H9 (cell line): ENCODE measurements at regions not wholly inside any gene's neighbourhood (a gene's known extent, or its start where the extent isn't known, plus 50 kb on each side); places are given as distances from the start of the nearest gene placed in this dataset.

Experiments
- DNase-seq: peaks from one replicate; pipeline ENCODE4 v3.0.0-alpha.2; 2017
- H2AFZ ChIP-seq: one replicate; pipeline ENCODE4 v1.6.1; 2013; ENCODE audit warnings: mild to moderate bottlenecking, low read length, control low read depth, moderate library complexity
- H2AK5ac ChIP-seq: 2 replicates; pipeline ENCODE4 v1.6.1; 2013; ENCODE audit warnings: low read length, control low read depth, mixed read lengths; ENCODE audit not compliant: insufficient read length
- H2BK120ac ChIP-seq: one replicate; pipeline ENCODE4 v1.6.1; 2013; ENCODE audit warnings: low read depth, mild to moderate bottlenecking, low read length, control low read depth, inconsistent platforms; ENCODE audit not compliant: poor library complexity, severe bottlenecking
- H2BK12ac ChIP-seq: 2 replicates; pipeline ENCODE4 v1.6.1; 2013; ENCODE audit warnings: low read length, control low read depth, mixed read lengths, low read depth; ENCODE audit not compliant: insufficient read length
- H2BK15ac ChIP-seq: 2 replicates; pipeline ENCODE4 v1.6.1; 2013; ENCODE audit warnings: low read depth, low read length, control low read depth
- H2BK20ac ChIP-seq: one replicate; pipeline ENCODE4 v1.6.1; 2013; ENCODE audit warnings: low read depth, mild to moderate bottlenecking, low read length, control low read depth, inconsistent platforms; ENCODE audit not compliant: poor library complexity, severe bottlenecking
- H2BK5ac ChIP-seq: 2 replicates; pipeline ENCODE4 v1.6.1; 2013; ENCODE audit warnings: low read length, control low read depth, mixed read lengths; ENCODE audit not compliant: insufficient read length
- H3K14ac ChIP-seq: 2 replicates; pipeline ENCODE4 v1.6.1; 2013; ENCODE audit warnings: low read length, control low read depth; ENCODE audit not compliant: insufficient read depth
- H3K18ac ChIP-seq: 2 replicates; pipeline ENCODE4 v1.6.1; 2013; ENCODE audit warnings: low read depth, mild to moderate bottlenecking, mixed read lengths, low read length, control low read depth; ENCODE audit not compliant: insufficient read length
- H3K23ac ChIP-seq: 2 replicates; pipeline ENCODE4 v1.6.1; 2013; ENCODE audit warnings: low read length, control low read depth, mixed read lengths, low read depth; ENCODE audit not compliant: insufficient read length
- H3K23me2 ChIP-seq: 2 replicates; pipeline ENCODE4 v1.6.1; 2013; ENCODE audit warnings: low read depth, mild to moderate bottlenecking, mixed read lengths, low read length, control low read depth; ENCODE audit not compliant: insufficient read length, poor library complexity, severe bottlenecking
- H3K27ac ChIP-seq: 2 replicates; pipeline ENCODE4 v1.5.1; 2013; ENCODE audit warnings: low read length, control low read depth, mixed read lengths, low read depth; ENCODE audit not compliant: insufficient read length
- H3K27me3 ChIP-seq: 2 replicates; pipeline ENCODE4 v1.6.1; 2013; ENCODE audit warnings: low read length, control low read depth, inconsistent platforms; ENCODE audit not compliant: insufficient read depth
- H3K4ac ChIP-seq: 2 replicates; pipeline ENCODE4 v1.6.1; 2013; ENCODE audit warnings: low read depth, mild to moderate bottlenecking, control low read depth, inconsistent platforms, low read length, moderate library complexity
- H3K4me1 ChIP-seq: 2 replicates; pipeline ENCODE4 v1.6.1; 2013; ENCODE audit warnings: low read length, control low read depth, inconsistent platforms; ENCODE audit not compliant: insufficient read depth
- H3K4me2 ChIP-seq: 2 replicates; pipeline ENCODE4 v1.6.1; 2013; ENCODE audit warnings: low read length, control low read depth, mixed read lengths; ENCODE audit not compliant: insufficient read length, insufficient read depth
- H3K56ac ChIP-seq: 2 replicates; pipeline ENCODE4 v1.6.1; 2013; ENCODE audit warnings: low read depth, mild to moderate bottlenecking, mixed read lengths, low read length, control low read depth; ENCODE audit not compliant: insufficient read length
- H3K79me1 ChIP-seq: 2 replicates; pipeline ENCODE4 v1.6.1; 2013; ENCODE audit warnings: low read depth, mild to moderate bottlenecking, moderate library complexity, low read length, control low read depth, inconsistent platforms; ENCODE audit not compliant: insufficient read depth, poor library complexity, severe bottlenecking
- H3K79me2 ChIP-seq: 2 replicates; pipeline ENCODE4 v1.6.1; 2013; ENCODE audit warnings: low read length, control low read depth, inconsistent platforms; ENCODE audit not compliant: insufficient read depth
- H3K9ac ChIP-seq: 2 replicates; pipeline ENCODE4 v1.6.1; 2013; ENCODE audit warnings: low read length, control low read depth, mixed read lengths; ENCODE audit not compliant: insufficient read length; ENCODE audit errors: extremely low read depth
- H3K9me3 ChIP-seq: one replicate; pipeline ENCODE4 v1.6.1; 2013; ENCODE audit warnings: low read depth, low read length, inconsistent platforms; ENCODE audit not compliant: control insufficient read depth
- H3T11ph ChIP-seq: one replicate; pipeline ENCODE4 v1.6.1; 2013; ENCODE audit warnings: mild to moderate bottlenecking, low read length, control low read depth, inconsistent platforms
- H4K20me1 ChIP-seq: one replicate; pipeline ENCODE4 v1.6.1; 2013; ENCODE audit not compliant: control insufficient read depth, insufficient read length, insufficient read depth
- H4K5ac ChIP-seq: 2 replicates; pipeline ENCODE4 v1.6.1; 2013; ENCODE audit warnings: low read depth, mild to moderate bottlenecking, mixed read lengths, low read length, control low read depth; ENCODE audit not compliant: insufficient read length
- H4K8ac ChIP-seq: replicated peaks from 2 replicates; pipeline ENCODE4 v1.6.1; 2013; ENCODE audit warnings: low read length, control low read depth, mixed read lengths, low read depth; ENCODE audit not compliant: insufficient read length
- H4K91ac ChIP-seq: 2 replicates; pipeline ENCODE4 v1.6.1; 2013; ENCODE audit warnings: low read depth, mild to moderate bottlenecking, moderate library complexity, mixed read lengths, low read length, control low read depth; ENCODE audit not compliant: insufficient read length
- H3K27ac Mint-ChIP-seq, 3 experiments: 2 replicates in 2 of 3; 3 replicates in 1 of 3; pipeline ENCODE4 v1.8.0; 2020 to 2021; ENCODE audit warnings: mixed read lengths in 3 of 3, mild to moderate bottlenecking in 1 of 3, moderate library complexity in 1 of 3
- H3K27me3 Mint-ChIP-seq: 2 replicates; pipeline ENCODE4 v1.8.0; 2021; ENCODE audit warnings: low read depth, mild to moderate bottlenecking, moderate library complexity, mixed read lengths
- H3K36me3 Mint-ChIP-seq, 3 experiments: 2 replicates in 2 of 3; 3 replicates in 1 of 3; pipeline ENCODE4 v1.8.0; 2020 to 2021; ENCODE audit warnings: low read depth in 3 of 3, mixed read lengths in 3 of 3; ENCODE audit not compliant: insufficient read depth in 1 of 3
- H3K4me1 Mint-ChIP-seq, 2 experiments: 2 replicates each; pipeline ENCODE4 v1.8.0; 2020; ENCODE audit warnings: mixed read lengths in 2 of 2
- H3K4me3 Mint-ChIP-seq, 2 experiments: 2 replicates in 1 of 2; 3 replicates in 1 of 2; pipeline ENCODE4 v1.8.0; 2020 to 2021; ENCODE audit warnings: mild to moderate bottlenecking in 2 of 2, mixed read lengths in 2 of 2, moderate library complexity in 1 of 2
- H3K9me3 Mint-ChIP-seq, 2 experiments: 2 replicates in 1 of 2; 3 replicates in 1 of 2; pipeline ENCODE4 v1.8.0; 2020; ENCODE audit warnings: mild to moderate bottlenecking in 2 of 2, mixed read lengths in 2 of 2, moderate library complexity in 1 of 2
- CTCF ChIP-seq: fragments of 200-600 bp; sonication (generic); conservative IDR thresholded peaks from 3 replicates; pipeline ENCODE4 v1.8.0; 2021; ENCODE audit warnings: antibody characterized with exemption, mild to moderate bottlenecking
- WGBS: extraction: QIAGEN DNeasy Blood & Tissue Kit; methylation state at CpG from one replicate; pipeline ENCODE4 v1.1.7; 2013; ENCODE audit warnings: missing lambda C conversion rate, low lambda C conversion rate, mixed read lengths; ENCODE audit not compliant: insufficient read length; ENCODE audit errors: extremely low coverage; 5-methylcytosine and 5-hydroxymethylcytosine counted together

GRCh38 chr13:72295153-72295552 is 428.1 kb upstream of the DACH1 start:
- no peak overlapping the region for H4K8ac ChIP-seq
- no peak overlapping the region for H3K4me2 ChIP-seq
- Mint-ChIP-seq H3K4me3 (no peak overlapping the region), H3K36me3 (peaks cover 0 to 5% (median 0%) of the 10 kb centered on the region in 3 experiments; a peak in 2 of 7 replicates), H3K27me3 (no peaks in the 10 kb centered on the region), H3K4me1 (peaks cover 24 to 27% of the 10 kb centered on the region in 2 experiments), H3K9me3 (peaks cover 0 to 3% of the 10 kb centered on the region in 2 experiments; a peak in 4 of 5 replicates), H3K27ac (no peak overlapping the region)
- H3K56ac ChIP-seq: no peak overlapping the region
- no peaks in the 10 kb centered on the region for H3K23me2 ChIP-seq
- no peak overlapping the region for H2BK15ac ChIP-seq
- no peak for DNase-seq
- H2BK5ac ChIP-seq: no peak overlapping the region
- H2BK12ac ChIP-seq: no peak overlapping the region
- H3K4me1 ChIP-seq: peaks cover 6% of the 10 kb centered on the region; the same call in 1 of the 2 replicates
- TF ChIP-seq CTCF: no peak
- WGBS: no CpG with 5 or more reads among the region's 2 CpGs
- no peaks in the 10 kb centered on the region for H3K79me1 ChIP-seq
- no peak overlapping the region for H4K5ac ChIP-seq
- no peak overlapping the region for H3K14ac ChIP-seq
- H3K23ac ChIP-seq: no peak overlapping the region
- no peak overlapping the region for H2BK20ac ChIP-seq
- no peaks in the 10 kb centered on the region for H3K79me2 ChIP-seq
- no peak overlapping the region for H3K9ac ChIP-seq
- no peak overlapping the region for H3T11ph ChIP-seq
- no peak overlapping the region for H3K4ac ChIP-seq
- H3K27me3 ChIP-seq: no peaks in the 10 kb centered on the region
- H4K20me1 ChIP-seq: no peaks in the 10 kb centered on the region
- no peak overlapping the region for H2BK120ac ChIP-seq
- H3K27ac ChIP-seq: no peak overlapping the region
- H3K18ac ChIP-seq: no peak overlapping the region
- H3K9me3 ChIP-seq: no peaks in the 10 kb centered on the region
- no peak overlapping the region for H2AFZ ChIP-seq
- no peak overlapping the region for H2AK5ac ChIP-seq
- H4K91ac ChIP-seq: no peak overlapping the region
